GM12892 (cell line): ENCODE measurements at regions not wholly inside any gene's neighbourhood (a gene's known extent, or its start where the extent isn't known, plus 50 kb on each side); places are given as distances from the start of the nearest gene placed in this dataset.

Experiments
- POLR2A ChIP-seq: IDR thresholded peaks from 2 replicates; pipeline ENCODE4 v1.6.1; 2011; ENCODE audit warnings: low read depth, low read length, control low read depth
- POLR2AphosphoS5 ChIP-seq: IDR thresholded peaks from 2 replicates; pipeline ENCODE4 v1.6.1; 2011; ENCODE audit warnings: low read depth, low read length, control low read depth

GRCh38 chr14:97477353-97477752, 680.2 kb downstream of the VRK1 start:
- TF ChIP-seq POLR2A = no peak
- no peak for TF ChIP-seq POLR2AphosphoS5
